ENCODE measurements at regions not wholly inside any gene's neighbourhood (a gene's known extent, or its start where the extent isn't known, plus 50 kb on each side); places are given as distances from the start of the nearest gene placed in this dataset.
A peak's percentile ranks its signal among the peaks of the same experiment; 100 is the strongest.
"Not testable (repeated sequence)": the region's sequence is repeated elsewhere in the genome, so short reads cannot be mapped to it uniquely, and the experiment has no call there.

DNA sequence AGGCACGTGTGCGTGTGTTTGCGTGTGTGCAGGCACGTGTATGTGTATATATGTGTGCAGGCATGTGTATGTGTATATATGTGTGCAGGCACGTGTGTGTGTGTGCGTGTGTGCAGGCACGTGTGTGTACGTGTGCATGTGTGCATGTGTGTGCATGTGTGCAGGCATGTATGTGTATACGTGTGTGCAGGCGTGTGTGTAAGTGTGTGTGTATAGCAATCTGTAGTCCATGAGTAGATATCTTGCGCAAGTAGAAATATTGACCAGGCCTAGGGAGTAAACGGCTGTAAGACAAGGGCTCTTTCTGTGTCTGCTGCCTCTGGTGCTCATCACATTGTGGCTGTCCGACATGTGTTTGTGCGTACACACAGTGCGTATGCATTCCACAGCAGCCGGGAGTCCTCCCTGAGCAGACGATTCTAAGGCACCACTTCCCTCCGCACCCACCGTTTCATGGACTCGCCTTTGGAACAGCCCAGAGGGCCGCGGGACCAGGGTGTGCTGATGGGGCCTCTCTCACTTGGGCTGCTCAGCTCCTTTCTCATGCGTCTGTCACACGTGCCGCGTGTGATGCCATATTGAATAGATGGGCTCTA is 167.6 kb downstream of the ERMARD start:
- intact Hi-C loops (cut with micrococcal nuclease): no loop called here
- no peak overlapping the region for H3K4me3 Mint-ChIP-seq
- H3K36me3 Mint-ChIP-seq (ENCODE audit: low read depth): no peaks in the 10 kb centered on the region
- no peaks in the 10 kb centered on the region for H3K27me3 Mint-ChIP-seq
- H3K9me3 Mint-ChIP-seq: no peaks in the 10 kb centered on the region
- no peaks in the 10 kb centered on the region for H3K4me1 Mint-ChIP-seq (ENCODE audit: low read depth)
- no peak overlapping the region for H3K27ac Mint-ChIP-seq

DNA sequence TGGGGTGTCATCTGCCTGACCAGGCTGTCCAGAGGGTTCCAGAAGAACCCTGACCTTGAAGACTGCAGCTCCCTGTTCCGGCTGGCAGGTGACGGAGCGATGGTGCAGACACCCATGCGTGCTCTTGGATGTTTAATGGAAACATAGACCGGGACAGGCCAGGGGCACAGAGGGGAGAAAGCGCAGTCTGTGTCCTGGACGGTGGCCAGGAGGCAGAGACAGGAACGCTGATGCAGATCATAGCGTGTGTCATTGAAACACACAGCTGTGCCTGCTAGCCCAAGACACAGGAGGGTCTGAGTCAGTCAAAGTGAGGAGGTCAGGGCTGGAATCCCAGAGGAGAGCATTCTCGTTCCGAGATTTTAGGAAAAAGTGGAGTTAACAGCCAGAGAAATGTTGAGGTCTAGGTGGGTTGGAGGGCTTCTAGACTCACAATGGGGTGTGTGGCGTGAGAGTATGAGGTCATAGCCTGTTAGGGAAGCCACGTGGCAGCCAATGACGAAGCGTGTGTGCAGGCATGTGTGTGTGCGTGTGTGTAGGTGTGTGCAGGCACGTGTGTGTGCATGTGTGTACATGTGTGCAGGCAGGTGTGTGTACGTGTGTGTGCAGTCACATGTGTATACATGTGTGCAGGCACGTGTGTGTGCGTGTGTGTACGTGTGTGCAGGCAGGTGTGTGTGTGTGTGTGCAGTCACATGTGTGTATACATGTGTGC is 167.0 kb downstream of the ERMARD start:
- Mint-ChIP-seq H3K36me3 (ENCODE audit: low read depth) (no peaks in the 10 kb centered on the region), H3K27me3 (no peaks in the 10 kb centered on the region), H3K9me3 (no peaks in the 10 kb centered on the region), H3K27ac (no peak overlapping the region), H3K4me3 (no peak overlapping the region), H3K4me1 (ENCODE audit: low read depth) (peaks cover 6% of the 10 kb centered on the region)
- intact Hi-C loops (cut with micrococcal nuclease): no loop called here

GRCh38 chr6:169917153-169917552 is 165.7 kb downstream of the ERMARD start:
- H3K36me3 Mint-ChIP-seq (ENCODE audit: low read depth): no peaks in the 10 kb centered on the region
- H3K9me3 Mint-ChIP-seq: no peaks in the 10 kb centered on the region
- no peaks in the 10 kb centered on the region for H3K27me3 Mint-ChIP-seq
- H3K4me3 Mint-ChIP-seq: no peak overlapping the region
- H3K27ac Mint-ChIP-seq: no peak overlapping the region
- H3K4me1 Mint-ChIP-seq (ENCODE audit: low read depth): peaks cover 18% of the 10 kb centered on the region
- intact Hi-C loops (cut with micrococcal nuclease): no loop called here

- H3K27me3 Mint-ChIP-seq: no peaks in the 10 kb centered on the region
- intact Hi-C loops (cut with micrococcal nuclease): no loop called here
- no peak overlapping the region for H3K4me3 Mint-ChIP-seq
- no peaks in the 10 kb centered on the region for H3K36me3 Mint-ChIP-seq (ENCODE audit: low read depth)
- H3K9me3 Mint-ChIP-seq: no peaks in the 10 kb centered on the region
- H3K4me1 Mint-ChIP-seq (ENCODE audit: low read depth): peaks cover 23% of the 10 kb centered on the region
- H3K27ac Mint-ChIP-seq: no peak overlapping the region
Measured at GRCh38 chr6:169915769-169916550, 164.5 kb downstream of the ERMARD start.

GRCh38 chr6:169913745-169914144 is 162.3 kb downstream of the ERMARD start:
- H3K27me3 Mint-ChIP-seq; intact Hi-C loops (cut with micrococcal nuclease); H3K36me3 Mint-ChIP-seq (ENCODE audit: low read depth); H3K4me3 Mint-ChIP-seq; H3K27ac Mint-ChIP-seq; H3K9me3 Mint-ChIP-seq: not testable (repeated sequence)
- H3K4me1 Mint-ChIP-seq (ENCODE audit: low read depth): peaks cover 23% of the 10 kb centered on the region

DNA sequence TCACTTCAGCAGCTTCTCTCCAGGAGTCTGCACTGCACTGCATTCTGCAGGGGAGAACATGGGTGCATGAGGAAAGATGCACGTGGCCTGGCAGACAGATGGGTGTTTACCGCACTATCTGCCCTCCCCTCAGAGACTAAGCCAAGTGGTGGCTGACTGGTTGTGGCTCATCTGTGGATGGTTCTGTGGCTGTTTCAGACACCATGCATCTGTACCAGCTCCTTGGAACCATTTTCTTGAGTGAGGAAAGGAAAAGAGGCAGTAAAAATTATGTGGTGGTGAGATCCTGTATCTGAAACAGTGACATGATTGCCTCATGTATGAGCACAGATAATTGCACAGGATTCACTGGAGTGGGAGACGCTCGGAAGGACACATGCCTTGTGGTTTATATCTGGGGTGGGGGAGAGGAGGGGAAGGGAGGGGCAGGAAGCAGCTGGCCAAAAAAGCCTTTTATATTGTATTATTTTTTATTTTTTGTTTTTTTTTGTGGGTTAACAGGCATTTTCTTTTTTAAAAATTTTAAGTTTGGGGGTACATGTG is 161.7 kb downstream of the ERMARD start:
- intact Hi-C loops (cut with micrococcal nuclease): no loop called here
- H3K27ac Mint-ChIP-seq: no peak overlapping the region
- H3K4me3 Mint-ChIP-seq: peak overlapping the region; percentile 48
- no peaks in the 10 kb centered on the region for H3K36me3 Mint-ChIP-seq (ENCODE audit: low read depth)
- H3K4me1 Mint-ChIP-seq (ENCODE audit: low read depth): peaks cover 23% of the 10 kb centered on the region
- no peaks in the 10 kb centered on the region for H3K9me3 Mint-ChIP-seq
- H3K27me3 Mint-ChIP-seq: no peaks in the 10 kb centered on the region

DNA sequence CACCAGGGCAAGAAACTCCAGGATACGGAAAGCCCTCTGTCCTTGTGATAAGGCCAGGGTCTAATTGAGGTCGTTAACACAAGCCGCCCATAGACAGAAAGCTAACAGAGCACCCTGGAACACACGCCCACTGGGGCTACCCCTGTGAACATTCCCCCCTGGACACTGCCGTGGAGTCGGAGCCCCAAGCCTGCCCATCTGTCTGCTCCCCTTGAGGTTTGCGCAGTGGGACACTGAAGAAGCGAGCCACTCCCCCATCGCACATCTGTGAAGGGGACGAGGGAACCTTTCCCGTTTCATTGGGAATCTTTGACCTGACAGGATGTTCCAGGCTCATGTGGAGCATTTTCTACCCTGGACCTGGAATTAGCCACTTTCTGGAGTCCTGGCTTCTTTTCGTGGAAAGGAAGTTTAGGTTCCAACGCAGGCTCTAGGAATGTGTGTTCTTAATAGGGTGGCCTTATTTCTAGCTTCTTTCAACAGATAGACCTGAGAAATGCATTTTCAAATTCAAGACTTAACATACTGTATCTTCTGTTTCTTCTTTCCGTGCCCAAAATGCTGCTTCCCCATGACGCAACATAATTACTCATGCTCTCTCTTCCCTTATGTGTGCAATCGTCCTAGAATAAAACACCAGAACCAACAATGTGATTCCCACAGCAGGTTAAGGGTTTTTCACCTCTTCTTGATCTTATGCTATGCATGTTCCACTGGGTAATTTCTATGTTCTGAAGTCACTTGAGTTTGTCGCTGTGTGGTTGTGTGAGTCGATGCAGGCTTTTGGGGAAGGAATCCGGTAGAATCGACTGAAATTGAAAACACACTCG is 161.1 kb downstream of the ERMARD start:
- intact Hi-C loops (cut with micrococcal nuclease): no loop called here
- Mint-ChIP-seq H3K4me3 (peak overlapping the region; percentile 48), H3K27me3 (no peaks in the 10 kb centered on the region), H3K9me3 (no peaks in the 10 kb centered on the region), H3K4me1 (ENCODE audit: low read depth) (peaks cover 23% of the 10 kb centered on the region), H3K36me3 (ENCODE audit: low read depth) (no peaks in the 10 kb centered on the region), H3K27ac (no peak overlapping the region)

GRCh38 chr6:169911264-169912263 is 160.1 kb downstream of the ERMARD start:
- intact Hi-C loops (cut with micrococcal nuclease): no loop called here
- Mint-ChIP-seq H3K27me3 (no peaks in the 10 kb centered on the region), H3K9me3 (no peaks in the 10 kb centered on the region), H3K4me3 (no peak overlapping the region), H3K27ac (no peak overlapping the region), H3K4me1 (ENCODE audit: low read depth) (peaks cover 23% of the 10 kb centered on the region), H3K36me3 (ENCODE audit: low read depth) (no peaks in the 10 kb centered on the region)

DNA sequence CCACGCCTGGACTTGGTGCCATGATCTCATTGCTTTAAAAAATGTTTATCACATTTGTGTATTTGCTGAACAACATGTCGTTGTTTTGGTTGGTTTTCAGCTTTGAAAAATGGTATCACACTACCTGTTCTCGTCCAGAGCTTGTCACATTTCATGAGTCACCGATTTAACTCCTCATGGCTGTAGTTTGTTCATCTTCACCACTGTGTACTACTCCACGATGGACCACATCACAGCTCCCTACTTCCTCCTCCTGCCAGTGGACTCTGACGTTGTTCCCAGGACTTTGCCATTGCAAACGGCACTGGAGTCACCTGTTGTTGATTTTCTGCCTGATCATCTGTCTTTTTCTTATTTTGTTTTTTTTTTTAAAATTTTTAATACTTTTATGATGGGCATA is 157.7 kb downstream of the ERMARD start:
- Mint-ChIP-seq H3K36me3 (ENCODE audit: low read depth) (no peaks in the 10 kb centered on the region), H3K27me3 (no peaks in the 10 kb centered on the region), H3K27ac (no peak overlapping the region), H3K4me3 (no peak overlapping the region), H3K4me1 (ENCODE audit: low read depth) (peaks cover 23% of the 10 kb centered on the region), H3K9me3 (no peaks in the 10 kb centered on the region)
- intact Hi-C loops (cut with micrococcal nuclease): no loop called here

DNA sequence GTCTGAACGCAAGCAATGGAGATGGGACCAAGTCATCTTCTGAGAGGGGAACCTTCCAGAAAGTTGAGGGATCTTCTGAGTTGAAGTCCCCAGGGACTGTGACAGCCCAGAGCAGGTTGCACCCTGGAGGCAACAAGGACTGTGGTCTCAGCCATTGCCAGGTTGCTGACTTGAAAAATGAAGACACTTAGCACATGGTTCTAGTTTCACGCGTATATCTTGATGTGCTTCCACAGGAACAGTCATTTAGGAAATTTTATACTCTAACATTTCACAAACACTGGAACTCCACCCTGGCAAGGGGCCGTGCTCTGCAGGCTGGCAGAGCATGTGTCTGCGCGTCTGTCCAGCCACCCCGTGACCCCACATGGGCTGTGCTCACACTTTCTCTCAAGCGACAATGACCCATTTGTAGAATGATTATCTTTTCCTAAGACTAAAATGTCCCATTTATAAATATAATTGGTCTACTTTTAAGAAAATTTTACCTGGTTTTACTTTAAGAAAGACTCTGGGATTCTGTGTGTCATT is 157.0 kb downstream of the ERMARD start:
- H3K36me3 Mint-ChIP-seq (ENCODE audit: low read depth): no peaks in the 10 kb centered on the region
- no peak overlapping the region for H3K27ac Mint-ChIP-seq
- no peak overlapping the region for H3K4me3 Mint-ChIP-seq
- no peaks in the 10 kb centered on the region for H3K9me3 Mint-ChIP-seq
- H3K4me1 Mint-ChIP-seq (ENCODE audit: low read depth): peaks cover 18% of the 10 kb centered on the region
- no peaks in the 10 kb centered on the region for H3K27me3 Mint-ChIP-seq
- intact Hi-C loops (cut with micrococcal nuclease): no loop called here

DNA sequence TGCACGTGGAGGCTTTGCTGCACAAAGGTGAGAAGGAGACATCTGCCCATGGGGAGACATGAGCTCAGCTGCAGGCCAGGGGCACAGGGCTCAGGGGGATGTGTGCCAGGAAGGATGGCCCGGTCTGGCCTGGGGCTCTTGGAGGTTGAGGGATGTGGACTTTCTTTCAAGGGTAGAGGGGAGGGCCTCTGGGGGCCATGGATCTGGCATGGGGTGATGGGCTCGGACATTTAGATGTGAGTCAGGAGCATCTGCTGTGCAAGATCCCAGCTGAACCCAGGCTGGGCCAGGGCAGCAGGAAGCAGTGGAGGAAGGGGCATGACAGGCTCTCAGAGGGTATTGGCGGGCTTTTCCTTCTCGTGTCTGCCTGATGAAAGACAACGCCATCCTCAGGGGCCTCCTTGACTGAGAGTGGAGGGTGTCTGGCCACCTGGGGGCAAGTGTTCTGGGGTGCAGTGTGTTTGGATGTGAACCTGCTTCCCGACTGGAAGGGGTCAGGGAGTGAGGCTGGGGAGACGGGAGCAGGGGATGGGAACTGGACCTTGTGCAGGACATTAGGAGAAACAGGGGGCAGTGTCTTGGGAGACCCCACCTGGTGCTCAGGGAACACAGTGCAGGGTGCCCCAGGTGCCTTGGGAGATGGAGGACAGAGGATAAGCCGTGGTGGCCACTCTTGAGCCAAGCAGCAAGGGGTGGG is 156.1 kb downstream of the ERMARD start:
- Mint-ChIP-seq H3K4me1 (ENCODE audit: low read depth) (peaks cover 9% of the 10 kb centered on the region), H3K27me3 (no peaks in the 10 kb centered on the region), H3K4me3 (no peak overlapping the region), H3K9me3 (no peaks in the 10 kb centered on the region), H3K27ac (no peak overlapping the region), H3K36me3 (ENCODE audit: low read depth) (no peaks in the 10 kb centered on the region)
- intact Hi-C loops (cut with micrococcal nuclease): no loop called here

DNA sequence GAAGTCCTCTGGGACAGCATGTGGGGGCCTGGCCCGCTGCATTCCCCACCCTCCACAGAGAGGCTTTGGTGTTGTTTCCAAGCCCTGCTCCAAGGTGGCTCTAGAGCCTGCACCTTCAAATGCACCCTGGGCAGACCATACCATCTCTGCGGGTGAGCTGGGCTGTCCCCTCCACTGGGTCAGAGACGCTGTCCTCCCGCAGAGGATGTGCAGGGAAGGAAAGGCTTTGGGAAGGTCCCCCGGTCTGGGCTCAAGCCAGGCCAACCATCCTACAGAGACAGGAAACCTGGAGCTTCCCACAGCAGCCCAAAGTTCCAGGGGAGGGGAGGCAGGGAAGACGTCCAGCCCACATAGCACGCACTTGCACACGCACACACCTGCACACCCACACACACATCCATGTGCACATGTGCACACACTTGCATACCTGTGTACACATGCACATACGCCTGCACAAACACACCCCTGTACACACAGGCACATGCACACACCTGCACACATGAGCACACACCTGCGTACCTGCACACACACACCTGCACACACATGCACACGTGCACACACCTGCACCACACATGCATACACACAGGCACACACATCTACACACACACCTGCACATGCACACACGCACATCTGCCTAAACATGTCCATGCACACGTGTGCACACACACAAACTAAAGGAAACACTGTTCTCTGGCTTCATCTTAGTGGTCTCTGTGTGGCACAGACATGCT is 155.4 kb downstream of the ERMARD start:
- Mint-ChIP-seq H3K36me3 (ENCODE audit: low read depth) (no peaks in the 10 kb centered on the region), H3K4me3 (no peak overlapping the region), H3K9me3 (peaks cover 6% of the 10 kb centered on the region), H3K4me1 (ENCODE audit: low read depth) (peaks cover 2% of the 10 kb centered on the region), H3K27me3 (no peaks in the 10 kb centered on the region), H3K27ac (no peak overlapping the region)
- intact Hi-C loops (cut with micrococcal nuclease): no loop called here
